ENCODE measurements at regions not wholly inside any gene's neighbourhood (a gene's known extent, or its start where the extent isn't known, plus 50 kb on each side); places are given as distances from the start of the nearest gene placed in this dataset.

- Histone ChIP-seq H3K27me3 (ENCODE audit: insufficient read depth, low read length, poor library complexity) (no peaks in the 10 kb centered on the region), H3K4me3 (ENCODE audit: low read depth in 1 of 2, low read length in 2 of 2) (no peak overlapping the region), H3K36me3 (ENCODE audit: insufficient read depth, low read length) (no peaks in the 10 kb centered on the region), H3K9me3 (ENCODE audit: insufficient read depth, low read length, severe bottlenecking) (no peaks in the 10 kb centered on the region), H3K4me1 (ENCODE audit: insufficient read depth, low read length) (no peaks in the 10 kb centered on the region), H4K20me1 (ENCODE audit: insufficient read depth, low read length) (no peaks in the 10 kb centered on the region), H3K9ac (ENCODE audit: low read depth, low read length) (no peak overlapping the region), H3K79me2 (ENCODE audit: insufficient read depth, low read length) (no peaks in the 10 kb centered on the region), H3K27ac (ENCODE audit: low read length) (no peak overlapping the region), H3K4me2 (ENCODE audit: insufficient read depth, low read length) (no peak overlapping the region), H2AFZ (ENCODE audit: low read depth, low read length) (no peak overlapping the region)
- ATAC-seq (ENCODE audit: insufficient read depth, low read depth) (no peak), DNase-seq (no peak)
- no peak for TF ChIP-seq EZH2 (IDR thresholded peaks at IDR 0.05; ENCODE audit: borderline replicate concordance, low read depth, low read length, severe bottlenecking)
- TF ChIP-seq CTCF (IDR thresholded peaks at IDR 0.05; ENCODE audit: borderline replicate concordance, extremely low read depth, low read length, poor library complexity, severe bottlenecking): no peak
Measured at GRCh38 chr3:153066983-153067382, 95.0 kb upstream of the RAP2B start.

GRCh38 chr3:153069598-153070510, 92.2 kb upstream of the RAP2B start:
- Histone ChIP-seq H3K79me2 (ENCODE audit: insufficient read depth, low read length) (no peaks in the 10 kb centered on the region), H3K4me1 (ENCODE audit: insufficient read depth, low read length) (no peaks in the 10 kb centered on the region), H3K4me3 (ENCODE audit: low read depth in 1 of 2, low read length in 2 of 2) (no peak overlapping the region), H3K36me3 (ENCODE audit: insufficient read depth, low read length) (no peaks in the 10 kb centered on the region), H3K9me3 (ENCODE audit: insufficient read depth, low read length, severe bottlenecking) (no peaks in the 10 kb centered on the region), H3K27ac (ENCODE audit: low read length) (no peak overlapping the region), H4K20me1 (ENCODE audit: insufficient read depth, low read length) (no peaks in the 10 kb centered on the region), H3K4me2 (ENCODE audit: insufficient read depth, low read length) (no peak overlapping the region), H3K27me3 (ENCODE audit: insufficient read depth, low read length, poor library complexity) (no peaks in the 10 kb centered on the region), H2AFZ (ENCODE audit: low read depth, low read length) (no peak overlapping the region), H3K9ac (ENCODE audit: low read depth, low read length) (no peak overlapping the region)
- no peak for DNase-seq
- TF ChIP-seq CTCF (IDR thresholded peaks at IDR 0.05; ENCODE audit: borderline replicate concordance, extremely low read depth, low read length, poor library complexity, severe bottlenecking) (no peak), EZH2 (IDR thresholded peaks at IDR 0.05; ENCODE audit: borderline replicate concordance, low read depth, low read length, severe bottlenecking) (no peak)
- no peak for ATAC-seq (ENCODE audit: insufficient read depth, low read depth)

GRCh38 chr3:153070511-153070868, 91.5 kb upstream of the RAP2B start:
- no peak for TF ChIP-seq CTCF (IDR thresholded peaks at IDR 0.05; ENCODE audit: borderline replicate concordance, extremely low read depth, low read length, poor library complexity, severe bottlenecking)
- no peak for TF ChIP-seq EZH2 (IDR thresholded peaks at IDR 0.05; ENCODE audit: borderline replicate concordance, low read depth, low read length, severe bottlenecking)
- no peak for DNase-seq
- no peaks in the 10 kb centered on the region for H3K36me3 ChIP-seq (ENCODE audit: insufficient read depth, low read length)
- H3K4me1 ChIP-seq (ENCODE audit: insufficient read depth, low read length): no peaks in the 10 kb centered on the region
- no peak overlapping the region for H2AFZ ChIP-seq (ENCODE audit: low read depth, low read length)
- no peak overlapping the region for H3K9ac ChIP-seq (ENCODE audit: low read depth, low read length)
- no peak overlapping the region for H3K27ac ChIP-seq (ENCODE audit: low read length)
- no peak overlapping the region for H3K4me2 ChIP-seq (ENCODE audit: insufficient read depth, low read length)
- no peaks in the 10 kb centered on the region for H3K9me3 ChIP-seq (ENCODE audit: insufficient read depth, low read length, severe bottlenecking)
- no peaks in the 10 kb centered on the region for H4K20me1 ChIP-seq (ENCODE audit: insufficient read depth, low read length)
- no peaks in the 10 kb centered on the region for H3K79me2 ChIP-seq (ENCODE audit: insufficient read depth, low read length)
- no peak for ATAC-seq (ENCODE audit: insufficient read depth, low read depth)
- H3K27me3 ChIP-seq (ENCODE audit: insufficient read depth, low read length, poor library complexity): no peaks in the 10 kb centered on the region
- H3K4me3 ChIP-seq (ENCODE audit: low read depth in 1 of 2, low read length in 2 of 2): no peak overlapping the region
